ENCODE measurements at regions not wholly inside any gene's neighbourhood (a gene's known extent, or its start where the extent isn't known, plus 50 kb on each side); places are given as distances from the start of the nearest gene placed in this dataset.

DNA sequence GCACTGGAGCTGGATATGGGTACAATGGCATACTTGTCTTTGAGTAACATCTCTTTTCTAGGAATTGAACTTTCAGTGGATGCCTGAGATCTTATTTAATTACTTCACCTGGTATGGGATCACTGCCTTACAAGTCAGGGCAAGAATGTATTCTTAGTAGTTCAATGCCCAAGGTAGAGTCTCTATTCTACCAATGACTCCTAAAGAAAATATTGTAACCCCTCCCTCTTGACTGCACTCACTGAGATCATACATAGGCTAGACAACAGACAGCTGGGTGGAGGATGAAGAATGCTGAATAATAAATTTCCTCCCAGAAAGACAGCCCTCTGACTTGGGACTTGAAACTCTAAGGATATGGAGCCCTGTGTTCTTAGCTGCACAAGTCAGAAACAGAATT, 1216.3 kb upstream of the ACO1 start:
- FAIRE-seq (no peak), ATAC-seq (no peak), DNase-seq (ENCODE audit: low spot score) (no peak)
- Histone ChIP-seq H3K4me3 (replicated peaks in 1 of 3; ENCODE audit: insufficient read depth in 1 of 3, low read depth in 2 of 3, low read length in 3 of 3) (no peak overlapping the region), H3K27ac (ENCODE audit: extremely low read length, insufficient read depth, low read length) (no peak overlapping the region), H3K4me1 (ENCODE audit: insufficient read depth, low read length) (no peaks in the 10 kb centered on the region), H2AFZ (ENCODE audit: low read length) (no peak overlapping the region), H3K79me2 (ENCODE audit: insufficient read depth, low read length) (no peaks in the 10 kb centered on the region), H3K4me2 (ENCODE audit: low read depth, low read length) (no peak overlapping the region), H3K27me3 (ENCODE audit: control insufficient read depth in 1 of 2, insufficient read depth in 2 of 2, low read length in 2 of 2) (no peaks in the 10 kb centered on the region), H3K36me3 (replicated peaks in 1 of 2; ENCODE audit: control insufficient read depth in 1 of 2, insufficient read depth in 2 of 2, low read length in 2 of 2) (no peaks in the 10 kb centered on the region), H3K9ac (ENCODE audit: insufficient read depth, low read depth, low read length) (no peak overlapping the region), H4K20me1 (ENCODE audit: insufficient read depth, low read length) (no peaks in the 10 kb centered on the region), H3K9me3 (ENCODE audit: low read length) (no peaks in the 10 kb centered on the region)
- CTCF ChIA-PET (ENCODE audit: low intra/inter-chr PET ratio, low total read pairs) = no interaction called here
- in situ Hi-C loops (cut with HindIII; ENCODE audit: extremely low pct_ligation_motif_present, low pct_unique_long_range_greater_than_20kb) (no loop called here), intact Hi-C loops (cut with micrococcal nuclease; ENCODE audit: unreplicated experiment) (no loop called here)
- BruUV-seq (replicated peaks) = no TSS peak
- POLR2A ChIA-PET = no interaction called here
- TF ChIP-seq ZMYM2 (CRISPR knock-in tag; IDR thresholded peaks at IDR 0.05) = no peak
- TF ChIP-seq, protein P1, sequence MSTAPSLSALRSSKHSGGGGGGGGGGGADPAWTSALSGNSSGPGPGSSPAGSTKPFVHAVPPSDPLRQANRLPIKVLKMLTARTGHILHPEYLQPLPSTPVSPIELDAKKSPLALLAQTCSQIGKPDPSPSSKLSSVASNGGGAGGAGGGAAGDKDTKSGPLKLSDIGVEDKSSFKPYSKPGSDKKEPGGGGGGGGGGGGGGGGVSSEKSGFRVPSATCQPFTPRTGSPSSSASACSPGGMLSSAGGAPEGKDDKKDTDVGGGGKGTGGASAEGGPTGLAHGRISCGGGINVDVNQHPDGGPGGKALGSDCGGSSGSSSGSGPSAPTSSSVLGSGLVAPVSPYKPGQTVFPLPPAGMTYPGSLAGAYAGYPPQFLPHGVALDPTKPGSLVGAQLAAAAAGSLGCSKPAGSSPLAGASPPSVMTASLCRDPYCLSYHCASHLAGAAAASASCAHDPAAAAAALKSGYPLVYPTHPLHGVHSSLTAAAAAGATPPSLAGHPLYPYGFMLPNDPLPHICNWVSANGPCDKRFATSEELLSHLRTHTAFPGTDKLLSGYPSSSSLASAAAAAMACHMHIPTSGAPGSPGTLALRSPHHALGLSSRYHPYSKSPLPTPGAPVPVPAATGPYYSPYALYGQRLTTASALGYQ (CRISPR knock-in tag; IDR thresholded peaks at IDR 0.05) = no peak
- no peak for TF ChIP-seq ZSCAN29 (CRISPR knock-in tag; conservative IDR thresholded peaks at IDR 0.05)
- TF ChIP-seq, protein P2, sequence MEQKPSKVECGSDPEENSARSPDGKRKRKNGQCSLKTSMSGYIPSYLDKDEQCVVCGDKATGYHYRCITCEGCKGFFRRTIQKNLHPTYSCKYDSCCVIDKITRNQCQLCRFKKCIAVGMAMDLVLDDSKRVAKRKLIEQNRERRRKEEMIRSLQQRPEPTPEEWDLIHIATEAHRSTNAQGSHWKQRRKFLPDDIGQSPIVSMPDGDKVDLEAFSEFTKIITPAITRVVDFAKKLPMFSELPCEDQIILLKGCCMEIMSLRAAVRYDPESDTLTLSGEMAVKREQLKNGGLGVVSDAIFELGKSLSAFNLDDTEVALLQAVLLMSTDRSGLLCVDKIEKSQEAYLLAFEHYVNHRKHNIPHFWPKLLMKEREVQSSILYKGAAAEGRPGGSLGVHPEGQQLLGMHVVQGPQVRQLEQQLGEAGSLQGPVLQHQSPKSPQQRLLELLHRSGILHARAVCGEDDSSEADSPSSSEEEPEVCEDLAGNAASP (CRISPR knock-in tag; IDR thresholded peaks at IDR 0.05; ENCODE audit: borderline replicate concordance) = no peak
- TF ChIP-seq, protein P3, sequence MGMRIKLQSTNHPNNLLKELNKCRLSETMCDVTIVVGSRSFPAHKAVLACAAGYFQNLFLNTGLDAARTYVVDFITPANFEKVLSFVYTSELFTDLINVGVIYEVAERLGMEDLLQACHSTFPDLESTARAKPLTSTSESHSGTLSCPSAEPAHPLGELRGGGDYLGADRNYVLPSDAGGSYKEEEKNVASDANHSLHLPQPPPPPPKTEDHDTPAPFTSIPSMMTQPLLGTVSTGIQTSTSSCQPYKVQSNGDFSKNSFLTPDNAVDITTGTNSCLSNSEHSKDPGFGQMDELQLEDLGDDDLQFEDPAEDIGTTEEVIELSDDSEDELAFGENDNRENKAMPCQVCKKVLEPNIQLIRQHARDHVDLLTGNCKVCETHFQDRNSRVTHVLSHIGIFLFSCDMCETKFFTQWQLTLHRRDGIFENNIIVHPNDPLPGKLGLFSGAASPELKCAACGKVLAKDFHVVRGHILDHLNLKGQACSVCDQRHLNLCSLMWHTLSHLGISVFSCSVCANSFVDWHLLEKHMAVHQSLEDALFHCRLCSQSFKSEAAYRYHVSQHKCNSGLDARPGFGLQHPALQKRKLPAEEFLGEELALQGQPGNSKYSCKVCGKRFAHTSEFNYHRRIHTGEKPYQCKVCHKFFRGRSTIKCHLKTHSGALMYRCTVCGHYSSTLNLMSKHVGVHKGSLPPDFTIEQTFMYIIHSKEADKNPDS (CRISPR knock-in tag; IDR thresholded peaks at IDR 0.05) = no peak
- no peak for TF ChIP-seq ZC3H13 (CRISPR knock-in tag; IDR thresholded peaks at IDR 0.05)
- no peak for TF ChIP-seq ZEB1 (IDR thresholded peaks at IDR 0.05; ENCODE audit: insufficient replicate concordance, low read depth)
- TF ChIP-seq ZBTB3 (CRISPR knock-in tag; IDR thresholded peaks at IDR 0.05; ENCODE audit: borderline replicate concordance, low read depth) = no peak
- TF ChIP-seq, protein P4, sequence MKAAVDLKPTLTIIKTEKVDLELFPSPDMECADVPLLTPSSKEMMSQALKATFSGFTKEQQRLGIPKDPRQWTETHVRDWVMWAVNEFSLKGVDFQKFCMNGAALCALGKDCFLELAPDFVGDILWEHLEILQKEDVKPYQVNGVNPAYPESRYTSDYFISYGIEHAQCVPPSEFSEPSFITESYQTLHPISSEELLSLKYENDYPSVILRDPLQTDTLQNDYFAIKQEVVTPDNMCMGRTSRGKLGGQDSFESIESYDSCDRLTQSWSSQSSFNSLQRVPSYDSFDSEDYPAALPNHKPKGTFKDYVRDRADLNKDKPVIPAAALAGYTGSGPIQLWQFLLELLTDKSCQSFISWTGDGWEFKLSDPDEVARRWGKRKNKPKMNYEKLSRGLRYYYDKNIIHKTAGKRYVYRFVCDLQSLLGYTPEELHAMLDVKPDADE (CRISPR knock-in tag; IDR thresholded peaks at IDR 0.05) = no peak
- TF ChIP-seq, protein P5, sequence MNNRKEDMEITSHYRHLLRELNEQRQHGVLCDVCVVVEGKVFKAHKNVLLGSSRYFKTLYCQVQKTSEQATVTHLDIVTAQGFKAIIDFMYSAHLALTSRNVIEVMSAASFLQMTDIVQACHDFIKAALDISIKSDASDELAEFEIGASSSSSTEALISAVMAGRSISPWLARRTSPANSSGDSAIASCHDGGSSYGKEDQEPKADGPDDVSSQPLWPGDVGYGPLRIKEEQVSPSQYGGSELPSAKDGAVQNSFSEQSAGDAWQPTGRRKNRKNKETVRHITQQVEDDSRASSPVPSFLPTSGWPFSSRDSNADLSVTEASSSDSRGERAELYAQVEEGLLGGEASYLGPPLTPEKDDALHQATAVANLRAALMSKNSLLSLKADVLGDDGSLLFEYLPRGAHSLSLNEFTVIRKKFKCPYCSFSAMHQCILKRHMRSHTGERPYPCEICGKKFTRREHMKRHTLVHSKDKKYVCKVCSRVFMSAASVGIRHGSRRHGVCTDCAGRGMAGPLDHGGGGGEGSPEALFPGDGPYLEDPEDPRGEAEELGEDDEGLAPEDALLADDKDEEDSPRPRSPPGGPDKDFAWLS (CRISPR knock-in tag; IDR thresholded peaks at IDR 0.05; ENCODE audit: borderline replicate concordance) = no peak
- no peak for TF ChIP-seq SOX6 (IDR thresholded peaks at IDR 0.05)
- no peak for TF ChIP-seq SOX6 (CRISPR knock-in tag; IDR thresholded peaks at IDR 0.05)
- TF ChIP-seq FOXJ3 (CRISPR knock-in tag; IDR thresholded peaks at IDR 0.05; ENCODE audit: borderline replicate concordance) = no peak
- TF ChIP-seq CBX1 (IDR thresholded peaks at IDR 0.05; ENCODE audit: low read depth) = no peak
- TF ChIP-seq ZNF569 (CRISPR knock-in tag; IDR thresholded peaks at IDR 0.05; ENCODE audit: borderline replicate concordance) = no peak
- TF ChIP-seq ZNF629 (CRISPR knock-in tag; conservative IDR thresholded peaks at IDR 0.05) = no peak
